ENCODE measurements at regions not wholly inside any gene's neighbourhood (a gene's known extent, or its start where the extent isn't known, plus 50 kb on each side); places are given as distances from the start of the nearest gene placed in this dataset.

GRCh38 chr18:34965566-34965965, 75.6 kb upstream of the MAPRE2 start:
- TF ChIP-seq POLR2A (IDR thresholded peaks at IDR 0.05) (no peak), CTCF (IDR thresholded peaks at IDR 0.05) (no peak)
